Activated CD8-positive, alpha-beta memory T cell treated with anti-CD3 and anti-CD28 coated beads for 36 hours (primary cell): ENCODE measurements at regions not wholly inside any gene's neighbourhood (a gene's known extent, or its start where the extent isn't known, plus 50 kb on each side); places are given as distances from the start of the nearest gene placed in this dataset.

Experiments used
- CTCF ChIA-PET: fragments of 350-600 bp; sonication (Branson Sonifier 250); formaldehyde crosslinking; loops from one replicate; lab custom pipeline; 2021; ENCODE audit warnings: antibody characterized with exemption; lab: Charles Lee
- POLR2A ChIA-PET: fragments of 350-600 bp; sonication (Branson Sonifier 250); formaldehyde crosslinking; loops from one replicate; lab custom pipeline; 2021; ENCODE audit warnings: antibody characterized with exemption; lab: Charles Lee

DNA sequence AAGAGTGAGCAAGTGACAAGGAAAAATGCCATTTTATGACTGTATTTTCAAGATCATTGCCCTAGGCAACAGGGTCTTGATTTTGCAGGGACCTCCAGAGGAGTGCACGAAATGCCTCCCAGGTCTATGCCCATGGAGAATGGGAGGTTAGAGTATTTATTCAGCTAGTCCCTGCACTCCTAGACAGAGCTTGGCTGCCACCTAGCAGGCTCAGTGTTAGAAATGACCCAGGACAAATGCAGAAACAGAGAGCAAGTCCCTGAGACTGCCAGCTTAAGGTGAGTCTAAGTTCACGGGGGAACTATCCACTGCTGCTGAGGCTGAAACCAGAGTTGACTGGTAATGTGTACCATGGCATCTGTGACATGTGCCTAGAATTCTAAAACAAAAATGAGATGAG lies 506.4 kb downstream of the MED13L start:
- CTCF ChIA-PET, result no interaction called here
- POLR2A ChIA-PET, result no interaction called here

DNA sequence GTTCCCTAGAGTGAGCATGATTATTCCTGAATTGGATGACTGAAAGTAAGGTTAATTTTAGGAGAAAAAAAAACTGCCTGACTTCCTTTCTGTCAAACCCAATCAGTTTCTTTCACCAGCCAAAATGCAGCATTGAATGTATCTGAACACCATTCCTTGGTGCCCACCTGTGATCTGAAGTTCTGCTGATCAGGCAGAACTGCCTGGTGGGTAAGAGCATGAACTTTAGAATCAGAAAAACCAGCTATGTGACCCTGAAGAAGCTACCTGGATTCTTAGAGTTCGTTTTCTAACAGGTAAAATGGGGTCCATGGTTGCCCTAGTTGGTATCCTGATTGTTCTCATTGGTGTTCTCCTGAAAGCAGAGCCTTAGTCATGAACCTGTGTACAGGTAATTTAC lies 506.9 kb downstream of the MED13L start:
- ChIA-PET CTCF (no interaction called here), POLR2A (no interaction called here)

DNA sequence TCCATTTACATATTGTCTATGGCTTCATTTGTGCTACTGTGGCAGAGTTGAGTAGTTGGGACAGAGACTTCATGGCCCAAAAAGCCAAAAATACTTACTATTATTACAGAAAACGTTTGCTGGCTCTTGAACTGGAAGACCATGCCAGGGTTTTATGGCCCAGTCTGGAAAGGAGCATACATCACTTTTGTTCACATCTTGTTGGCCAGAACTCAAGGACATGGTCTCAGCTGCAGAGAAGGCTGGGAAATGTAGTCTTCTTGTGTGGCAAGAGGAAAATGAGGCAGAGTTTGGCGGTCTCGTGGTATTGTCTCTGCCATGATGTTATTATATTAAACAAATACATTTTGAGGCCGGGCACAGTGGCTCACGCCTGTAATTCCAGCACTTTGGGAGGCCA lies 509.6 kb downstream of the MED13L start:
- CTCF ChIA-PET, result no interaction called here
- POLR2A ChIA-PET, result no interaction called here

DNA sequence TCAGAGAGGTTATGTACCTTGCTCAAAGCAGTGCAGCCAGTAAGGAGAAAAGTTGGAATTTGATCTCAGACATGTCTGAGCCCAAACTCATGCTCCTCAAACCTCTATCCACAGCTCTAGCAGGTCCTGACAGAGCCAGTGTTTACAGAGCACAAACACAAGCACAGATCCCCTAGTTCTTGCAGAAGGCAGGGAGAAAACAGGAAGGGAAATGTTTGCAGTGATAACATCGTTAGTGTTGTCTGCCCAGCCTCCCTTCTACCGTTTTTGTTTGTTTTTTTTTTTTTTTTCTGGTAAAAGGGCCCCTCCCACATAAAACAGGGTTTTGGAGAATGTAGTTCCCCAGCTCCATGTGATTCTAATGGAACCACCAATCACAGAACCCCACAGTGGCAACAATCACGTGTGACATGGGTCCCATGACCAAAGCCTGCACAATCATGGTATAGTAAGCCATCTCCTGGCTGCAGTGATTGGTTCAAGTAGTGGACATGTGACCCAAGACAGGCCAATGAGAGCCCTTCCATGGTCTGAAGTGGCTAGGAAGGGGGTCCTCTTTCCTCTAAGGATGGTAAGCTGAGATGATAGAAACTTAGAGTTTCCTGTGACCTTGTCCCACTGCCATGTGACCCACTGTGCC lies 513.4 kb downstream of the MED13L start:
- POLR2A ChIA-PET, result no interaction called here
- CTCF ChIA-PET, result no interaction called here

DNA sequence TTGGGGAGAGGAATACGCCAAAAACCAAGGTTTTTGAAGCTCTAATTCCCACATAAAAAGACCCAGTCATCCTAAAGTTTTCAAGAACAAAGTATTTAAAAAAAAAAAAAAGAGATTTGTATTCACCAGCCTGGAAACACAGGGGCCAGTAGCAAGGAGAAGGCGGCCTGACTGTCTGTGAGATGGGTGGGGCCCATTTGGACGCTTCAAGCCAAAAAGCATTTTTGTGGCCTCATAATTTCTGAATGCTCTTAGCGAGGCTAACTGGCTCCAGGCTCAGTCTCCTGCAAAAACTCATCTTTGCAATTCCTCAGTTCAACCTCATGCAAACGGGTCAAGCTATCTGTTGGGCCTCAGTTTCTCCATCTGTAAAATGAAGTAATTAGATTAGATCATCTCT lies 514.1 kb downstream of the MED13L start:
- ChIA-PET POLR2A (no interaction called here), CTCF (no interaction called here)

DNA sequence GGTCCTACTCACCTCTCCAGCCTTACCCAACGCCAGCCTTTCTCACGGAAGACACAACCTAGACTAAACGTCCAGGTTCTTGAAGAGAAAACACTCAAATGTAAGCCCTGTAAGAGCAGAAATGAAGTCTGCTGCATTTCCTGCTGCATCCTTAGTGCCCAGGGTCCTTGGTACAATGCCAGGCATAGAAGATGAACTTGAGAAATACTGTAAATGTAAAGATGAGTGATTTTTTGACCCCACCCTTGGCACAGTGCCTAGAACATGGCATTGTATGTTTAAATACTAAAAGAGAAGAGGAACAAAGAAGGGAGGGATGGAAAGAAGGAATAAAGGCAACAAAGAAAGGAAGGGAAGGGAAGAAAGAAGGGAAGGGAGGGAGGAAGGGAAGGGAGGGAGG lies 514.6 kb downstream of the MED13L start:
- ChIA-PET CTCF (no interaction called here), POLR2A (no interaction called here)

DNA sequence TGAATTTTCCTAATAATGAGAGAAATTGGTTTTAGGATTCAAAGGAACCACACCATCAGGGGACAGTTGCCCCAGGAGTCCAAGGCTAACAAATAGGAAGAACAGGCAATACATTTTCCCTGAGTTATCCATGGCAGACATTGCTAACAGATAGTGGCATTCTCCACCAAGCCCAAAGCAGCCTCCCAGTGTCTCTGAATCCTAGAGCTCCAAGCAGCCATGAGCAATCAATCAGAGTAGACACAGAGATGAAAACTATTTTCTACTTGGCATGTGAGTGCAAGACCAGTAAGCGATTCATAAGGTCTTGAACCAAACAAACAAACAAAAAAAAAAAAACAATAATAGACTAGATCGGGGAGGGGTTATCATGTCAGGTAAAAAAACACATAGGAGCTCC lies 515.7 kb downstream of the MED13L start:
- ChIA-PET CTCF (no interaction called here), POLR2A (no interaction called here)

DNA sequence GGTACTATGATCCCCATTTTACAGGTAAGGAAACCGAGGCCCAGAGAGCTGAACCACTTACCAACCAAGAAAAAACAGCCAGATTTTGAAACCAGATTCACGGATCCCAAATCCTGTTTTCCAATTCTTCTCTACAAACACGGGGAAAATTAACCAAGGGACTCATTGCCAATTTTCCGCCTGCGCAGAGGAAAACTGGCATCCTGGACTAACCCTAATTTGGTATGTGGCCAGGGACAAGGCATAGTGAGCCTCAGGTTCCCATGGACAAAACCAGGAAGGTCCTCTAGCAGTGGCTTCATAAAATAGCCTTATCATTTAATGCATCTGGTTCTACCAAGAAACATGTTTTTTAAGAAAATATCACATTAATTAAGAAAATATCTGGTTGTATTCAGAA lies 517.3 kb downstream of the MED13L start:
- POLR2A ChIA-PET, result no interaction called here
- CTCF ChIA-PET, result no interaction called here

DNA sequence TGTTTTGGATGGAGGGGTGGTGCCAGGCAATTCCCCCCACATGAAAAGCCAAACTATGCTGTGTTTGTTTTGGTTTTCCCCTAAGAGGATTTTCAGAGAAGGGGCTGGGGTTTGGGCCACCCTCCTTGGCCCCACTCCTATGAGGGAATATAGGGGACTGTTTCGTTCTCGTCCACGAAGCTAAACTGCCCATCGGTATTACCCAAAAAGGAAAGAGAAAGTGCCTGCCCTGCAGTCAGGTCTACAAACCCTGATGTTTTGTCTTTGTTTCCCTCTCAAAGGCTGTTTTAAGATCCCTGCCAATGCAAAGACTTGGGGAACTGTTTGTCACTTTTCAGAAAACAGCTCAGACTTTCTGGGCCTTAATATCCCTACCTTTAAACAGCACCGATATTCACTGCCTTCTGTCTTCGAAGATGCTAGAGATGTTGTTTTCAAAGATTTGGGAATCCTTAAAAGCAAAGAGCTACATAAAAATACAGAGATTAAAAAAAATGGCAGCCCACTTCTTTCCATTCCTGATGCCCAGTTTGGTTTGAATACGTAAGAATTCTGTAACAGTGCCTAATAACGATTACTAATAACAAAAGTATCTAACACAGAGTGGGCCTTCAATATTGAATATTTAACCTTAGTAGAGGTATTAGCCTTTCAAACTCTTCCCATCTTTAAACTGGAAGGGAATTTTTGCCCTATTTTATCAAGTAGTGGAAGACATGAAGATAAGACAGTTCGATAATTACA lies 518.4 kb downstream of the MED13L start:
- POLR2A ChIA-PET, result no interaction called here
- CTCF ChIA-PET, result no interaction called here

DNA sequence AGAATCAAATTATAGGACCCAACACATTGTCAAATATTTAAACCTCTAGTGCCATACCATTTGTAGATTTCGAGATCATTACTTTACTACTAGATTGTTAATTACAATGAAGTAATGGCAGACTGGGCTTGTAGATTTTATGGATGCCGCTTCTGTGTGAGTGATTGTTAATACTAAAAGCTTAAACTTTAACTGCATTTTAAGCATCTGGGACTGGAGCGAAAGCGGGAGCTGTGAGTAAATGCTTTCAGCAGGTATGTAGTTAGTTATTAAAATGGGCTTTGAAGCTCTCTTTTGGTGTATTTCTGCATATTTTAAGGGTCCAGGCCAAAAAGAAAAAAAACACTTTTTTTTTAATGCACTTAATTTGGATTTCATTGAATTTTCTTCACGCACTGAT lies 519.3 kb downstream of the MED13L start:
- ChIA-PET CTCF (no interaction called here), POLR2A (no interaction called here)

DNA sequence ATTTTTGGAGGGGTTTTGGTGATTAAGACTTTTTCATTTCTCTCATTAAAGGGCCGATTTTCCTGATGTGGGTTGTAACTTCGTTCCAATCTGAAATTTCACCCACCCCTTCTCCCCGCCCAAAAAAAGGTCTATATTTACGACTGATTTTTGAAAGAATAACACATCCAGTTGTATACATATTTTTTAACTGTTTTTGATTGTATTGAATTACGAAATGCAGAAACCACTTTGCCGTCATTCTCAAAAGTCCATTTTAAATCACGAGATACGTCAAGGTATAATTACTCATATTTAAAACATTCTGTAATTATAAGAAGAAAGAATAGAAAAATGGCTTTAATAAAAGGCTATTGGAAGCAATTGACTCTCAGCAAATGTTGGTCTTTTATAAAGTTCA lies 520.7 kb downstream of the MED13L start:
- ChIA-PET CTCF (no interaction called here), POLR2A (no interaction called here)

DNA sequence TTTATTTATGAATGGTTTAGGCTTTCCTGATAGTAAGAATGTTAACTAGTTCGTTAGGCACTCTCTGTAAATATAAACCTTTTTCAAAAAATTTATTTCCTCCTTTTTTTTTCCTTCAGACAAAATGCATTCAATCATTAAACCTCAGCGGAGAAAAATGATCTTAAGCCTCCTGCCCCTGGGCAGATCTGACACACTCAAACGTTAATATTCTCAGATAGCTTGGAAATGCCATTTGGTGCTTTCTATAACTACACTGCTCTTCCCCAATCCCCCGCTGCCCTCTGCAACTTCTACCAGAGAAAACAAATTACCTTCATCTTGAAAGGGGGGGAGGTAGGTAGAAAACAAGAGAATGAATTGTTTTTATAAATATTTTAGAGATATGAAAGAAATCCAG lies 521.2 kb downstream of the MED13L start:
- ChIA-PET CTCF (no interaction called here), POLR2A (no interaction called here)

DNA sequence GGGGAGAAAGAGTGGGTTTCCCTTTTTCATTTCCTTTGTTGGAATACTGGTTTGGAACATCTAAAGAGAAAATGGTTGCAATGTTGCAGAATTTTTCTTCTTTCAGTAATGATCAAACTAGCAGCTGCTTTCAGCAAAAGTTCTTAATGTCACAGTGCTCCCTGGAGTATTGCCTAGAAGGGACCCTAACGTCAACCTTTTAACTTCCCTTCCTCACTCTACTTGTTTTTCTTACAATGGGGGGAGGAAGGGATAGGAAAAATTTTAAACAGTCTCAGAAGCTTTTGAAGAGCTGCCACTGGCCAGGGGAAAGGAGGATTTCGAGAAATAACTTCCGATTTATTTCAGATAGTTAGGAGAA lies 521.8 kb downstream of the MED13L start:
- POLR2A ChIA-PET, result no interaction called here
- CTCF ChIA-PET, result no interaction called here

DNA sequence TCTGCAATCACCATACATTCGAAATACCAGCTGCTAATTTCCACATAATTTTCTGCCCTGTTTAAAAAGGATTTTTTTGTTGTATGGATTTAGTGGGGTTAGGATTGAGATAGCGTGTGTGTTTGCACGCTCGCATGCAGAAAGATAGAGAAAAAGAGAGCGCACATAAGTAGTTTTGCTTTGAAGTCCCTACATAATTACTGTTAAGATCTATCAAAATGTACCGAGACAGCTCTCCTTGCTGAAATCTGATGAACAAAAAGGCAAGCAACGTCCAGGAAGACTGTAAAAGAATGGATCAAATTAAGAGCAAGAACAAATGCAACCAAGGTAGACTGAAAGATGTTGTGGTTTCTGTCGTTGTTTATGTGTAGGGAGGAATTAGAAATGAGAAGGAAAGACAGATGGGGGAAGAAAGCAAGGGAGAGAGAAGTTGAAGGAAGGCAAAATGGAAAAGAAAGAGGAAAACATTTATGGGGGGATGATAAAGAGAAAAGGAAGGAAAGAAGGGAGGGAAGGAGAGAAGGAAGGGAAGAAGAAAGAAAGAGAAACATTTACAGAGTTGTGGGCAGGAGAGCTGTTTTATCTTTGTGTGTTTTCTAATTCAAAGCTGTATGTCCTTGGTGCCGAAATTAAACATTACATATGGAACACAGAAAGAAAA lies 522.3 kb downstream of the MED13L start:
- ChIA-PET POLR2A (no interaction called here), CTCF (no interaction called here)

DNA sequence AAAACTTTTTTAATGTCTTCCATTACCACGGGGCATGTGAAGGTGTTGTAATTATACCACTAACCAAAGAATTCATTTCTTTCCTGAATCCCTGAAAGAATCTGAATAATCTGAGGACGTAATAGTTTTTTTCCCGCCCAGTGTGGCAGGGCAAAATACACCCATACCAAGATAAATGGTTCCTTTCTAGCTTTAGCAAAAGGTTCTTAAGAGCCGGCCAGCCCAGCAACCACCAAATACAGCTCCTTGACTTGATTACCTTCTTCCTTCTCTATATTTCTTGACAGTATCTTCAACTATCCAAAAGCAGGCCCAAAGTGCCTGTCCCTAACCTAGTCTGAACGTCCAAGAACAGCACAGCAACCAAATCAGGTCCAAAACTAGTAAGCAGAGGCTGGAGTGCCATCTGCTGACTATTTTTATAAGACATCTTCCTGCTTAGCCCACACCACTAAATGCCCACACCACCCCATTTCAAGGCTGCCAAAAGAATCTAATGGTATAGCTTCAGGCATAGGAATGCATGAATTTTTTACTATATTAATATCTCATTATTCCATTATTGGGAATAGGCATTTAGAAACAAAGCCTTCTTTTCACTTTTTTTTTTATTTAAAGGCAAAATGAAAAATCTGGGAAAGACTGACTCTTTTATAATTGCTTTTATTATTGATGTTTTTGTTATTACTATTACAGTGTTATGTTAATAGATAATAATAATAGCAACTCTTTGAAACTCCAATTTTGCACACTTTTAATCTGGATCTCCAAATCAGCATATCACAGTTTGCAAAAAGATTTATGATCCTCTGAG lies 524.4 kb downstream of the MED13L start:
- CTCF ChIA-PET, result no interaction called here
- POLR2A ChIA-PET, result no interaction called here

DNA sequence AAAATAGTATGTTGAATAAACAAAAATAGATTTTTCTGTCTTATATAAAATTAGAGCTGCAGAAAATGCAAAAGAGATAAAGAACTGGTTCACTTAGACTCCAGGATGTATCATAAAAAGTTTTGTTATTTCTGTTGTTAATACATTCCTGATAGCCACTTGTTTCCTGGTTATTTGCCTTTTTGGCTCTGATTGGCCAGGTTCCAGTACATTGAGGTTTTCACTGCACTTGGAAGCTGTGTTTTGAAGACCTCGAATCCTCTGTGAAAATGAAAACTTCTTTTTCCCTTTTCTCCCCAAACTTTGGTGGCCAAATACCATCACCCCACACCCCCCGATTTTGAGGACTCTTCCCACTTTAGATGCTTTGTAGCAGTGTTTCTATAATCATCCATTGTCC lies 525.3 kb downstream of the MED13L start:
- CTCF ChIA-PET, result no interaction called here
- POLR2A ChIA-PET, result no interaction called here

DNA sequence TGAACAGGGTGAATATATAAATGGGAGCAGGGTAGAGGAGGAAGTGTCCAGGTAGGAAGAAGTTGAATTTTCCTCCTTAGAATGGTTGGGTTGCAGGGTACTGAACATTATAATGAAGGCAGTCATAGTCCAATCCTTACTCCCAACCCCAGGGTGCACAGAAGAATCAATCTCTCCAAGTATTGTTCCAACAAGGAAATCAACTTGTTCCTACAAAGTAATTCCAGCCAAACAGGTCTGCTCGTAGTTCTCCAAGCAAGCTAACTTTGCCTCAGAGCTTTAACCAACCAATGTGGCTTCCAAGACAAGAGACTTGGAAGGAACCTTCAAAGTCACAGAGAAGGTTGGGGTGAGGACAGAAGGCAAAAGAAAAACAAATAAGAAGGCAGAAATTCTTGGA lies 527.2 kb downstream of the MED13L start:
- ChIA-PET POLR2A (no interaction called here), CTCF (interaction anchor here (0.6 kb wide), 1 partner anchor 1045 kb away, joined by 3 read pairs; no protein-coding TSS in a partner anchor)

DNA sequence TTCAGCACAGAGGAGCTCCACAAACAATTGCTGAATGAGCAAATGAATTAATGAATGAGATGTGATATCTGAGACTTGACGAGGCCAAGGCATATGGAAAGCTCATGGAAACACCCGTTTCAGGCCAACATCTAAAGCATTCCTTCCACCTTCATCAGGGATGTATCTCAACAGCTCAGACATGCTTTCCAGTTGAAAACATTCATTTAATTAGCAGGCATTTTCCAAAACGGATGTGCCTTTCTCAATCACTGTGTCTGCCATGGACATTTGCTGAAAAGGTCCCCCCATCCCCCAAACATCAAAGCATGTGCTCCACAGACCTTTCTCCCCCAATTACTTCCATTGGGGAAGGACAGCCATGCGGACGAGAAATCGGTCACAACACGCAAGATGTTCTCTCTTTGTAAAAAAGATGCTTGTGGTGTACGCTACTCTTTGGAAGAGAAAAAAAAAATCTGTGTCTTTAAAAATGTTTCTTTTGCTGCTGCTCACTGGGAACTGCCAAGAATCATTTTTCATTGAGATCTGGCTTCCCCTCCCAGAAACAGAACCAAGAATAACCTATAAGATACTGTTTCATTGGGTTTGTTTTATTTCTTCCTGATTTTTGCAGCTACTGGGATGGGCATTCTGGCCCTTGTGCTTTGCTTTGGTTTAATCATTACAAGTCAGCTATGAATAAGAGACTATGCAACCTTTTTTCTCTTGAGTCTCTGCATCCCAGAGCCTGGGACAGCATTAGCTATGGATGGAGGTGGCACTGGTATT lies 528.2 kb downstream of the MED13L start:
- POLR2A ChIA-PET, result interaction anchor here (0.7 kb wide), 1 partner anchor 138 kb away, joined by 3 read pairs; no protein-coding TSS in a partner anchor
- CTCF ChIA-PET, result no interaction called here

DNA sequence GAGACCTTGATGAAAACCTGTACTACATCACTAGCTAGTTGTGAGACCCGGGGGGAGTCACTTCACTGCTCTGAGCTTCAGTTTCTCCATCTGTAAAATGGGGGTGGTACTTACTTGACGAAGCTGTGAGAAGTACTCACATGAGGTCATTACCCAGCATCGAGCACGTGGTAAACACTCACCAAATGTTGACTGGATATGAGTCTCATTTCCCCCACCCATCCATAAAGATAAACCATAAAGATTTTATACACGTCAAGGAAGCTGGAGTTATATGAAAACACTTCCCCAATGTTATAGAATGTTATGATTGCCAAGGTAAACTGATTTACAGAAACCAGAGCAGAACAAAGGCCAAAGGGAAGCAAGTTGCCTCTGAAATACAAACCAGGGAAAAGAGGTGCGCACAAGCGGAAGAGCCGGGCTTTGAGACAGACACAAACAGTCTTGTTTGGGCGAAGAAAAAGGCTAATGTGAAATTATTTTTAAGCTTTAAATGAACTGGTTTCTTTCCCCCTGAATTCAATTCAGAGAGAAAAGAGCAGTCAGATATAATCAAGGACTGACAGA lies 536.8 kb downstream of the MED13L start:
- ChIA-PET POLR2A (no interaction called here), CTCF (no interaction called here)
